ENCODE measurements at regions not wholly inside any gene's neighbourhood (a gene's known extent, or its start where the extent isn't known, plus 50 kb on each side); places are given as distances from the start of the nearest gene placed in this dataset.

- intact Hi-C loops (cut with DNase I) = no loop called here
- TF ChIP-seq POLR2A (IDR thresholded peaks at IDR 0.05) (no peak), POLR2AphosphoS5 (IDR thresholded peaks at IDR 0.05) (no peak), CTCF (IDR thresholded peaks at IDR 0.05) (no peak)
- no peak for DNase-seq (ENCODE audit: low spot score)
- no peaks in the 10 kb centered on the region for H3K9me3 ChIP-seq
- H3K36me3 ChIP-seq = no peaks in the 10 kb centered on the region
- H3K4me3 ChIP-seq = no peak overlapping the region
- no peaks in the 10 kb centered on the region for H3K27me3 ChIP-seq (replicated peaks; ENCODE audit: insufficient read depth)
- H3K27ac ChIP-seq = no peak overlapping the region
- no peaks in the 10 kb centered on the region for H3K4me1 ChIP-seq (replicated peaks)
- WGBS = 50% methylated on average over 7 of the region's 7 CpGs
Observed at GRCh38 chr13:91112201-91112923, 235.1 kb upstream of the MIR17HG start.

- Histone ChIP-seq H3K27me3 (replicated peaks; ENCODE audit: insufficient read depth) (no peaks in the 10 kb centered on the region), H3K9me3 (no peaks in the 10 kb centered on the region), H3K4me3 (no peak overlapping the region), H3K27ac (no peak overlapping the region), H3K4me1 (replicated peaks) (no peaks in the 10 kb centered on the region), H3K36me3 (no peaks in the 10 kb centered on the region)
- intact Hi-C loops (cut with DNase I) = no loop called here
- DNase-seq (ENCODE audit: low spot score) = no peak
- TF ChIP-seq POLR2A (IDR thresholded peaks at IDR 0.05) (no peak), CTCF (IDR thresholded peaks at IDR 0.05) (no peak), POLR2AphosphoS5 (IDR thresholded peaks at IDR 0.05) (no peak)
- WGBS = 100% methylated on average over 1 of the region's 1 CpG
Observed at GRCh38 chr13:91112924-91113277, 234.6 kb upstream of the MIR17HG start.

GRCh38 chr13:91115776-91116175 lies 231.7 kb upstream of the MIR17HG start:
- TF ChIP-seq CTCF (IDR thresholded peaks at IDR 0.05) = no peak
- no peak for TF ChIP-seq POLR2AphosphoS5 (IDR thresholded peaks at IDR 0.05)
- TF ChIP-seq POLR2A (IDR thresholded peaks at IDR 0.05) = no peak
- no peak overlapping the region for H3K4me3 ChIP-seq
- 80% methylated on average over 1 of the region's 1 CpG for WGBS
- no peaks in the 10 kb centered on the region for H3K9me3 ChIP-seq
- H3K36me3 ChIP-seq = no peaks in the 10 kb centered on the region
- intact Hi-C loops (cut with DNase I) = no loop called here
- no peak for DNase-seq (ENCODE audit: low spot score)
- H3K4me1 ChIP-seq (replicated peaks) = no peaks in the 10 kb centered on the region
- no peak overlapping the region for H3K27ac ChIP-seq
- H3K27me3 ChIP-seq (replicated peaks; ENCODE audit: insufficient read depth) = no peaks in the 10 kb centered on the region

- Histone ChIP-seq H3K9me3 (no peaks in the 10 kb centered on the region), H3K4me3 (no peak overlapping the region), H3K27ac (no peak overlapping the region), H3K4me1 (replicated peaks) (no peaks in the 10 kb centered on the region), H3K27me3 (replicated peaks; ENCODE audit: insufficient read depth) (no peaks in the 10 kb centered on the region), H3K36me3 (no peaks in the 10 kb centered on the region)
- intact Hi-C loops (cut with DNase I) = no loop called here
- no peak for DNase-seq (ENCODE audit: low spot score)
- 61% methylated on average over 2 of the region's 2 CpGs for WGBS
- TF ChIP-seq CTCF (IDR thresholded peaks at IDR 0.05) (no peak), POLR2AphosphoS5 (IDR thresholded peaks at IDR 0.05) (no peak), POLR2A (IDR thresholded peaks at IDR 0.05) (no peak)
Observed at GRCh38 chr13:91117351-91117750, 230.1 kb upstream of the MIR17HG start.

GRCh38 chr13:91119643-91120042 lies 227.8 kb upstream of the MIR17HG start:
- WGBS = 93% methylated on average over 3 of the region's 3 CpGs
- no peak for DNase-seq (ENCODE audit: low spot score)
- Histone ChIP-seq H3K27ac (no peak overlapping the region), H3K4me3 (no peak overlapping the region), H3K9me3 (no peaks in the 10 kb centered on the region), H3K4me1 (replicated peaks) (no peaks in the 10 kb centered on the region), H3K36me3 (no peaks in the 10 kb centered on the region), H3K27me3 (replicated peaks; ENCODE audit: insufficient read depth) (no peaks in the 10 kb centered on the region)
- no peak for TF ChIP-seq POLR2A (IDR thresholded peaks at IDR 0.05)
- no peak for TF ChIP-seq CTCF (IDR thresholded peaks at IDR 0.05)
- no peak for TF ChIP-seq POLR2AphosphoS5 (IDR thresholded peaks at IDR 0.05)
- intact Hi-C loops (cut with DNase I) = no loop called here

Measured in prostate gland (tissue), 2 donors.